ENCODE measurements at regions not wholly inside any gene's neighbourhood (a gene's known extent, or its start where the extent isn't known, plus 50 kb on each side); places are given as distances from the start of the nearest gene placed in this dataset.

DNA sequence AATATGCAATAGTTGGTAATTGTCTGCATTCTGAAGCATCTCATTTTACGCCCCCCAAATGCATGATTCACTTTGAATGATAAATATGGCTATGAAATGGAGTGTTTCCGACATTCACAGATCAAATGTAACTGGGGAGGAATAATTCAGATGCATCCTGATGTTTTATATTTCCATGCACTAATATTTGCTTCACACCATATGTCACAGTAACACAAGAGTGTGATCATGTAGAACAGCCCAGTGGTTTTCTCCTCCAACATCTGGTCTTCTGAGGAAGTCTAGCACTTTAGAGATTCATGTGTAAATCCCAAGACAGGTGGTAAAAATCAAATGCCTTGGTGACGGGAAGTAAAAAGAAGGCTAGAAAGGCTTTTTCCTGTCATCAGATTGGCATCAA is 273.1 kb downstream of the DIO2 start:
- no peak for TF ChIP-seq POLR2AphosphoS5 (IDR thresholded peaks at IDR 0.05)
- TF ChIP-seq, protein P1, sequence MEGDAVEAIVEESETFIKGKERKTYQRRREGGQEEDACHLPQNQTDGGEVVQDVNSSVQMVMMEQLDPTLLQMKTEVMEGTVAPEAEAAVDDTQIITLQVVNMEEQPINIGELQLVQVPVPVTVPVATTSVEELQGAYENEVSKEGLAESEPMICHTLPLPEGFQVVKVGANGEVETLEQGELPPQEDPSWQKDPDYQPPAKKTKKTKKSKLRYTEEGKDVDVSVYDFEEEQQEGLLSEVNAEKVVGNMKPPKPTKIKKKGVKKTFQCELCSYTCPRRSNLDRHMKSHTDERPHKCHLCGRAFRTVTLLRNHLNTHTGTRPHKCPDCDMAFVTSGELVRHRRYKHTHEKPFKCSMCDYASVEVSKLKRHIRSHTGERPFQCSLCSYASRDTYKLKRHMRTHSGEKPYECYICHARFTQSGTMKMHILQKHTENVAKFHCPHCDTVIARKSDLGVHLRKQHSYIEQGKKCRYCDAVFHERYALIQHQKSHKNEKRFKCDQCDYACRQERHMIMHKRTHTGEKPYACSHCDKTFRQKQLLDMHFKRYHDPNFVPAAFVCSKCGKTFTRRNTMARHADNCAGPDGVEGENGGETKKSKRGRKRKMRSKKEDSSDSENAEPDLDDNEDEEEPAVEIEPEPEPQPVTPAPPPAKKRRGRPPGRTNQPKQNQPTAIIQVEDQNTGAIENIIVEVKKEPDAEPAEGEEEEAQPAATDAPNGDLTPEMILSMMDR (IDR thresholded peaks at IDR 0.05), result no peak
- no peak for TF ChIP-seq POLR2A (IDR thresholded peaks at IDR 0.05)
